ENCODE measurements at regions not wholly inside any gene's neighbourhood (a gene's known extent, or its start where the extent isn't known, plus 50 kb on each side); places are given as distances from the start of the nearest gene placed in this dataset.

GRCh38 chr2:143981428-143981827 lies 538.5 kb downstream of the ZEB2 start:
- in situ Hi-C loops (cut with MboI; ENCODE audit: low sequenced_read_pairs, unreplicated experiment): no loop called here
- TF ChIP-seq, protein P1, sequence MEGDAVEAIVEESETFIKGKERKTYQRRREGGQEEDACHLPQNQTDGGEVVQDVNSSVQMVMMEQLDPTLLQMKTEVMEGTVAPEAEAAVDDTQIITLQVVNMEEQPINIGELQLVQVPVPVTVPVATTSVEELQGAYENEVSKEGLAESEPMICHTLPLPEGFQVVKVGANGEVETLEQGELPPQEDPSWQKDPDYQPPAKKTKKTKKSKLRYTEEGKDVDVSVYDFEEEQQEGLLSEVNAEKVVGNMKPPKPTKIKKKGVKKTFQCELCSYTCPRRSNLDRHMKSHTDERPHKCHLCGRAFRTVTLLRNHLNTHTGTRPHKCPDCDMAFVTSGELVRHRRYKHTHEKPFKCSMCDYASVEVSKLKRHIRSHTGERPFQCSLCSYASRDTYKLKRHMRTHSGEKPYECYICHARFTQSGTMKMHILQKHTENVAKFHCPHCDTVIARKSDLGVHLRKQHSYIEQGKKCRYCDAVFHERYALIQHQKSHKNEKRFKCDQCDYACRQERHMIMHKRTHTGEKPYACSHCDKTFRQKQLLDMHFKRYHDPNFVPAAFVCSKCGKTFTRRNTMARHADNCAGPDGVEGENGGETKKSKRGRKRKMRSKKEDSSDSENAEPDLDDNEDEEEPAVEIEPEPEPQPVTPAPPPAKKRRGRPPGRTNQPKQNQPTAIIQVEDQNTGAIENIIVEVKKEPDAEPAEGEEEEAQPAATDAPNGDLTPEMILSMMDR (IDR thresholded peaks at IDR 0.05; ENCODE audit: borderline replicate concordance, control extremely low read depth, extremely low read depth, insufficient read depth, missing control alignments): no peak
- no peak for DNase-seq (ENCODE audit: low spot score)

DNA sequence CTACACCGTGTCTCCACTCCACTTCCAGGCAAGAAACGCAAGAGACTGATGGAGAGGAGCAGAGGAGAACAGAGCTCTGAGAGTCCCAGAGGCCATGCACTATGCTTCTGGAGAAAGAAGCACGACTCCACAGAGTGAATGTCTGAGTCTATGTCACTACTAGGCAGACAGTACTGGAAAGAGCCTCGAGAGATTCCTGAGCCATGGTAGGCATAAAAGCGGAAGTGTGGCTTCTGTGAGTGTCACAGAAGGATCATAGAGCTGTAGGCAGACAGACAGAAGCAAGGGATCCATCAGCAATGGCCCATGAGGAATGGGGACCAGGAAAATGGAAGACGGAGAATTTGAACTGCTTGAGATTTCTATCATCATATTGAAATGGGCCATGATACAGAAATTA lies 542.6 kb downstream of the ZEB2 start:
- DNase-seq (ENCODE audit: low spot score): no peak
- TF ChIP-seq, protein P1 (IDR thresholded peaks at IDR 0.05; ENCODE audit: borderline replicate concordance, control extremely low read depth, extremely low read depth, insufficient read depth, missing control alignments): no peak
- in situ Hi-C loops (cut with MboI; ENCODE audit: low sequenced_read_pairs, unreplicated experiment): no loop called here

DNA sequence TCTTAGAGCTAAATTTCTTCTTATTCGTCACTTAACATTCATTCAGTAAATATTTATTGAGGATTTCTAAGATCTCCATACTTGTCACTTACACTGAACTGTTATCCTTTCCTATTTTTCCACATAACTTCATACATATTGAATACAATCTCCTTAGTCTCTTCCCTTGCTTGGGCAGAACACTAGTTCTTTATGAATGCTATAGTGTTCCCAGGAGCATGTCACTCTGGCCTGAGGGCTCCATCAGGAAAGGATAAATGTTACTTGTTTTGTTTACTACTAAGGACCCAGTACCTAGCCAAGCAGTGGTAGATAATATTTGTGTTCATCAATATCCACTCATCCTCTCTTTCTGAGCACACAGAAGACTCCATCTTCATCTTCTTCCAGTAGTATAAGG lies 544.7 kb downstream of the ZEB2 start:
- no peak for DNase-seq (ENCODE audit: low spot score)
- in situ Hi-C loops (cut with MboI; ENCODE audit: low sequenced_read_pairs, unreplicated experiment): no loop called here
- TF ChIP-seq, protein P1 (IDR thresholded peaks at IDR 0.05; ENCODE audit: borderline replicate concordance, control extremely low read depth, extremely low read depth, insufficient read depth, missing control alignments): no peak

- in situ Hi-C loops (cut with MboI; ENCODE audit: low sequenced_read_pairs, unreplicated experiment): no loop called here
These were observed 545.7 kb downstream of the ZEB2 start for GRCh38 chr2:143974262-143974661.

GRCh38 chr2:143968860-143969259 lies 551.1 kb downstream of the ZEB2 start:
- DNase-seq (ENCODE audit: low spot score): no peak
- TF ChIP-seq, protein P1 (IDR thresholded peaks at IDR 0.05; ENCODE audit: borderline replicate concordance, control extremely low read depth, extremely low read depth, insufficient read depth, missing control alignments): no peak
- in situ Hi-C loops (cut with MboI; ENCODE audit: low sequenced_read_pairs, unreplicated experiment): no loop called here

More at GRCh38 chr2:143974262-143974661, 545.7 kb downstream of the ZEB2 start:
- DNase-seq (ENCODE audit: low spot score): no peak
- TF ChIP-seq, protein P1 (IDR thresholded peaks at IDR 0.05; ENCODE audit: borderline replicate concordance, control extremely low read depth, extremely low read depth, insufficient read depth, missing control alignments): no peak

DNA sequence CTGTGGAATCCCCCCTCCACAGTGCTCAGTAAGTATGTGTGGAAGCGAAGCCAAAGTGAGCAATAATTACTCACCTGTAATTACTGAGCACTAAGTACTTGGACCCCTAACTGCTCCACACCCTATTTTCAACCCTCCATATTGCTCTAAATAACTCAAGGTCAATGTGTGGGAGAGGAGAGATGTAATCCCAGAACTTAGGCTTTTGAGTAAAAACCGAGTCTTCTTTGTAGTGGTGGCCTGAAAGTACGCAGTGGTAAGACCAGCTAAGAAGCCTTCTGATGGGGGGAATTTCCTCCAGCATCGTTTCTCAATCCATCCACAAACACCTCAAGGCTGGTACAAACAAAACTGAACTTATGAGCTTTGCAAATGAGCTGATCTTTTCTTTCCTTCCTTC lies 551.6 kb downstream of the ZEB2 start:
- in situ Hi-C loops (cut with MboI; ENCODE audit: low sequenced_read_pairs, unreplicated experiment): no loop called here
- no peak for DNase-seq (ENCODE audit: low spot score)
- TF ChIP-seq, protein P1 (IDR thresholded peaks at IDR 0.05; ENCODE audit: borderline replicate concordance, control extremely low read depth, extremely low read depth, insufficient read depth, missing control alignments): no peak
